Nephron progenitor cell (in vitro differentiated cells): ENCODE measurements at regions not wholly inside any gene's neighbourhood (a gene's known extent, or its start where the extent isn't known, plus 50 kb on each side); places are given as distances from the start of the nearest gene placed in this dataset.

ENCODE experiments used
- DNase-seq: peaks from one replicate; pipeline ENCODE4 v3.0.0; 2021
- H3K27ac Mint-ChIP-seq: 2 replicates; pipeline ENCODE4 v1.8.0; 2021; ENCODE audit warnings: mild to moderate bottlenecking, moderate library complexity, mixed read lengths
- H3K27me3 Mint-ChIP-seq: 2 replicates; pipeline ENCODE4 v1.8.0; 2021; ENCODE audit warnings: mild to moderate bottlenecking, low read depth, mixed read lengths; ENCODE audit not compliant: poor library complexity
- H3K36me3 Mint-ChIP-seq: 2 replicates; pipeline ENCODE4 v1.8.0; 2021; ENCODE audit warnings: low read depth, mixed read lengths
- H3K4me1 Mint-ChIP-seq: 2 replicates; pipeline ENCODE4 v1.8.0; 2021; ENCODE audit warnings: mixed read lengths
- H3K4me3 Mint-ChIP-seq: 2 replicates; pipeline ENCODE4 v1.8.0; 2021; ENCODE audit warnings: mild to moderate bottlenecking, moderate library complexity, mixed read lengths
- H3K9me3 Mint-ChIP-seq: 2 replicates; pipeline ENCODE4 v1.8.0; 2021; ENCODE audit warnings: mild to moderate bottlenecking, moderate library complexity, mixed read lengths
- TF ChIP-seq, protein P1 (sequence below): fragments of 200-600 bp; sonication (generic); IDR thresholded peaks from 2 replicates; pipeline ENCODE4 v1.5.0; 2021; ENCODE audit warnings: antibody characterized with exemption

DNA sequence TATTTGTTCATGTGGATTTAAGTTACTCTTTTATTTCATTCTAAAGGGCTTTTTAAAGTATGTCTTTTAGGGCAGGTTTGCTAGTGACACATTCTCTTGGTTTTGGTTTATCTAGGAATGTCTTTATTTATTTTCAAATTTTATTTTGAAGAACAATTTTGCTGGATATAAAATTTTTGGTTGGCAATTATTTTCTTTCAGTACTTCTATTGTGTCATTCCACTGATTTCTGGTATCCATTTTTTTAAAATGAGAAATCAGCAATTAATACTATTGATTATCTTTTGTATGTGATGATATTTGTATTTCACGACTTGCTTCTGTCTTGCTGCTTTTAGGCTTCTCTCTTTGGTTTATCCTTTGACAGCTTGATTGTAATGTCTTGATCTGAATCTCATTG lies 756.3 kb downstream of the INHBA start:
- TF ChIP-seq, protein P1, sequence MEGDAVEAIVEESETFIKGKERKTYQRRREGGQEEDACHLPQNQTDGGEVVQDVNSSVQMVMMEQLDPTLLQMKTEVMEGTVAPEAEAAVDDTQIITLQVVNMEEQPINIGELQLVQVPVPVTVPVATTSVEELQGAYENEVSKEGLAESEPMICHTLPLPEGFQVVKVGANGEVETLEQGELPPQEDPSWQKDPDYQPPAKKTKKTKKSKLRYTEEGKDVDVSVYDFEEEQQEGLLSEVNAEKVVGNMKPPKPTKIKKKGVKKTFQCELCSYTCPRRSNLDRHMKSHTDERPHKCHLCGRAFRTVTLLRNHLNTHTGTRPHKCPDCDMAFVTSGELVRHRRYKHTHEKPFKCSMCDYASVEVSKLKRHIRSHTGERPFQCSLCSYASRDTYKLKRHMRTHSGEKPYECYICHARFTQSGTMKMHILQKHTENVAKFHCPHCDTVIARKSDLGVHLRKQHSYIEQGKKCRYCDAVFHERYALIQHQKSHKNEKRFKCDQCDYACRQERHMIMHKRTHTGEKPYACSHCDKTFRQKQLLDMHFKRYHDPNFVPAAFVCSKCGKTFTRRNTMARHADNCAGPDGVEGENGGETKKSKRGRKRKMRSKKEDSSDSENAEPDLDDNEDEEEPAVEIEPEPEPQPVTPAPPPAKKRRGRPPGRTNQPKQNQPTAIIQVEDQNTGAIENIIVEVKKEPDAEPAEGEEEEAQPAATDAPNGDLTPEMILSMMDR = no peak
- Mint-ChIP-seq H3K36me3 (no peaks in the 10 kb centered on the region), H3K4me1 (no peaks in the 10 kb centered on the region), H3K27me3 (no peaks in the 10 kb centered on the region), H3K9me3 (peaks cover 73% of the 10 kb centered on the region), H3K27ac (no peak overlapping the region), H3K4me3 (no peak overlapping the region)
- no peak for DNase-seq

DNA sequence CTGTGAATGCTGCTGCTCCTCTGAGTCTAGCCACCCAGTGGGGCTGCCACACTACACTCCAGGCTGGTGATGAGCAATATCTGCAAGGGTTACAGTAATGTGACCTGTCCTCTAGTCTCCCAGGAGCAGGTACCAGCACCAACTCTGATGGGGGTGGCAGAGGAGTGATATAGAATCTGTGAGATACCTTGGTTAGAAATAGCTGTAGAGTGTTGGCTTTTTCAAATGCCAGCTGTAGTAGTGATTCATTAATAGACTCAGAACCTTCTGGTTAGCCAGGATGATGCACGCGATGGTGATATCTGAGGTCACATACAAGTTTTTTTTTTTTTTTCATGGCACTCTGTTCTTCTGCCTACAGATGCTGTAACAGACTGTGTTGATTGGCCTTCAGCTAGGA lies 757.1 kb downstream of the INHBA start:
- Mint-ChIP-seq H3K27me3 (peaks cover 7% of the 10 kb centered on the region), H3K4me3 (no peak overlapping the region), H3K4me1 (no peaks in the 10 kb centered on the region), H3K27ac (no peak overlapping the region), H3K36me3 (no peaks in the 10 kb centered on the region), H3K9me3 (peaks cover 71% of the 10 kb centered on the region)
- TF ChIP-seq, protein P1 = no peak
- DNase-seq = no peak

DNA sequence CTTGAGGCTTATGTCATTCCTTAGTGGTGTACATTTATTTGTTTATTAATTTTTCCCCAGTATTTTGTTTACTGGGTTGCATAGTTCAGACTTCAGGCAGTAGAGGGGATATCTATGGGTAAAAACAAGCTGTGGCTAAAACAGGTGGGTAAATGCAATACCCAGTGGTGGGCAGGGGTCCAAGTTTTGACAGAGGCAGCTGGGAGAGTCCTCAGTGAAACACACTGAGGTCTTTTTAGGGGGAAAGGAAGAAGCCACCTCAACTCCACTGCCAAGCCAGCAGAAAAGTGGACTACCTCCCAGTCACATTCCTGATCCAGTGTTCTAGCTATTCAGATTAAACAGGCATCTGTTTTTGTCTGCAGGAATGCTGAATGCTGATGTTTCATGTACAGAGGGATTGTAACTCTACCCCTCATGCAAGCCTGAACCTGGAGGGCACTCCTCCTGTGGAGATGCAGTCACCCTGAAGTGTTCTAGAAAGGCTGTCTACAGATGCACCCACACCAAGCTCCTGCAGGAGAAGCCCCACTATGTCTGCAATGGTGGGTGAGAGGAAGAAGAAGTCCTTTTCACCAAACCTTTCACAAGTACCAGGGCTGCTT lies 757.8 kb downstream of the INHBA start:
- H3K36me3 Mint-ChIP-seq = no peaks in the 10 kb centered on the region
- H3K27ac Mint-ChIP-seq = no peak overlapping the region
- no peak for DNase-seq
- TF ChIP-seq, protein P1 = no peak
- H3K9me3 Mint-ChIP-seq = peaks cover 67% of the 10 kb centered on the region
- no peak overlapping the region for H3K4me3 Mint-ChIP-seq
- no peaks in the 10 kb centered on the region for H3K4me1 Mint-ChIP-seq
- H3K27me3 Mint-ChIP-seq = peaks cover 8% of the 10 kb centered on the region

DNA sequence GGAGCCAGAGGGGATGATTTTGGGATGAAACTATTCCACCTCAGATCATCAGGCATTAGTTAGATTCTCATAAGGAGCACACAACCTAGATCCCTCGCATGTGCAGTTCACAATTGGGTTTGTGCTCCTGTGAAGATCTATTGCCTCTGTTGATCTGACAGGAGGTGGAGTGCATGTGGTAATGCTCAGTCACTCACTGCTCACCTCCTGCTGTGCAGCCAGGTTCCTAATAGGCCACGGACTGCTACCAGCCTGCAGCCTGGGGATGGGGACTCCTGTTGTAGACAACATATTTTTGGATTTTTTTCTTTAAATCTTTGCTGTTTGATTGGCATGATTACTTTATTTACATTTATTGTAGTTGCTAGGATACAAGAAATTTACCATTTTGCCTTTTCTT lies 765.0 kb downstream of the INHBA start:
- peak; percentile 4 for DNase-seq
- Mint-ChIP-seq H3K4me3 (no peak overlapping the region), H3K27ac (no peak overlapping the region), H3K9me3 (peaks cover 44% of the 10 kb centered on the region), H3K27me3 (peaks cover 8% of the 10 kb centered on the region), H3K36me3 (no peaks in the 10 kb centered on the region), H3K4me1 (no peaks in the 10 kb centered on the region)
- TF ChIP-seq, protein P1 = no peak

DNA sequence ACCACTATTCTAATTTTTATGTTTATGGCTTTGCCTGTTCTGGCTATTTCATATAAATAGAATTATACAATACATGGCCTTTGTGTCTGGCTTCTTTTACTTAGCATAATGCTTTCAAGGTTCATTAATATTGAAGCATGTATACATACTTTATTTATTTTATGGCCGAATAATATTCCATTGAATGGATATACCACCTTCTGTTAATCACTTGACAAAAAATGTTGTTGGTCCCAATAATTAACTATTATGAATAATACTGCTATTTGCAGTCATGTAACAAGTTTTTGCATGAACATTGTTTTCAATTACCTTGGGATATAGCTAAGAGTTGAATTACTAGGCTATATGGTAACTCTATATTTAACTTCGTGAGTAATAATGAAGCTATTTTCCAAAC lies 767.5 kb downstream of the INHBA start:
- Mint-ChIP-seq H3K9me3 (peaks cover 28% of the 10 kb centered on the region), H3K27ac (no peak overlapping the region), H3K4me1 (no peaks in the 10 kb centered on the region), H3K27me3 (no peaks in the 10 kb centered on the region), H3K4me3 (no peak overlapping the region), H3K36me3 (no peaks in the 10 kb centered on the region)
- DNase-seq = no peak
- TF ChIP-seq, protein P1 = no peak

DNA sequence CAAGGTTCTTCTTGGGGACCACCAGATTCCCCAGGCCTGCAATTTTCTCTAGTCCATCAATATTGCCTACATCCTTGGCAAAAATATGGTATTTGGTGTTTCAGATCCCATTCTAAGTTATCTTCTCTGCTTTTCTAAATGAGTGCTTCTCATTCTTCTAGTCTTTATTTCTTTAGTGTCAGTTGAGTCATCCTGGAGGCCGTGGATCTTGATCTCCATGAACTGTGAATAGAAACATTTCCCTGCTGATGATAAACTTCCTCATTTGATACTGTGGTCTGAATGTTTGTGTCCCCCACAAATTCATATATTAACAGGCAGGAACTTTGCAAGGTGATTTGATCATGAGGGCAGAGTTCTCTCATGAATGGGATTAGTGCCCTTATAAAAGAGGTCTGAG lies 779.3 kb downstream of the INHBA start:
- no peaks in the 10 kb centered on the region for H3K27me3 Mint-ChIP-seq
- H3K4me3 Mint-ChIP-seq = no peak overlapping the region
- DNase-seq = no peak
- no peaks in the 10 kb centered on the region for H3K4me1 Mint-ChIP-seq
- TF ChIP-seq, protein P1 = no peak
- H3K9me3 Mint-ChIP-seq = peaks cover 13% of the 10 kb centered on the region
- no peak overlapping the region for H3K27ac Mint-ChIP-seq
- H3K36me3 Mint-ChIP-seq = no peaks in the 10 kb centered on the region
